Mesendoderm (in vitro differentiated cells): ENCODE measurements at regions not wholly inside any gene's neighbourhood (a gene's known extent, or its start where the extent isn't known, plus 50 kb on each side); places are given as distances from the start of the nearest gene placed in this dataset.

ENCODE experiments used
- DNase-seq: peaks from one replicate; pipeline ENCODE4 v3.0.0; 2013
- H2AK5ac ChIP-seq: 2 replicates; pipeline ENCODE4 v1.6.1; 2013; ENCODE audit warnings: low read length, inconsistent platforms
- H2BK120ac ChIP-seq: 2 replicates; pipeline ENCODE4 v1.6.1; 2013; ENCODE audit warnings: low read depth, mild to moderate bottlenecking, low read length, moderate library complexity, mixed read lengths
- H2BK15ac ChIP-seq: replicated peaks from 2 replicates; pipeline ENCODE4 v1.6.1; 2013; ENCODE audit warnings: low read depth, mild to moderate bottlenecking, moderate library complexity
- H2BK5ac ChIP-seq: 2 replicates; pipeline ENCODE4 v1.6.1; 2013; ENCODE audit warnings: low read length, inconsistent platforms
- H3K18ac ChIP-seq: 2 replicates; pipeline ENCODE4 v1.6.1; 2013; ENCODE audit warnings: mild to moderate bottlenecking, low read length, mixed read lengths
- H3K23ac ChIP-seq: one replicate; pipeline ENCODE4 v1.6.1; 2013; ENCODE audit warnings: low read length
- H3K27ac ChIP-seq: 2 replicates; pipeline ENCODE4 v1.5.1; 2013; ENCODE audit warnings: low read depth, mild to moderate bottlenecking, inconsistent platforms, low read length, moderate library complexity
- H3K27me3 ChIP-seq: 2 replicates; pipeline ENCODE4 v1.6.1; 2013; ENCODE audit warnings: low read length, control low read depth, mild to moderate bottlenecking, inconsistent platforms; ENCODE audit not compliant: insufficient read depth, poor library complexity
- H3K36me3 ChIP-seq: 2 replicates; pipeline ENCODE4 v1.6.1; 2013; ENCODE audit warnings: low read length, inconsistent platforms; ENCODE audit not compliant: control insufficient read depth, insufficient read depth
- H3K4ac ChIP-seq: one replicate; pipeline ENCODE4 v1.6.1; 2013; ENCODE audit warnings: low read depth, mild to moderate bottlenecking, low read length, moderate library complexity
- H3K4me1 ChIP-seq: 2 replicates; pipeline ENCODE4 v1.6.1; 2013; ENCODE audit warnings: low read depth, low read length, inconsistent platforms; ENCODE audit not compliant: control insufficient read depth
- H3K4me2 ChIP-seq: 2 replicates; pipeline ENCODE4 v1.6.1; 2013; ENCODE audit warnings: low read length
- H3K4me3 ChIP-seq: 2 replicates; pipeline ENCODE4 v1.5.1; 2013; ENCODE audit warnings: mild to moderate bottlenecking, low read length
- H3K56ac ChIP-seq: one replicate; pipeline ENCODE4 v1.6.1; 2013; ENCODE audit warnings: low read length
- H3K79me1 ChIP-seq: 2 replicates; pipeline ENCODE4 v1.6.1; 2013; ENCODE audit warnings: low read length, inconsistent platforms
- H3K79me2 ChIP-seq: 2 replicates; pipeline ENCODE4 v1.6.1; 2013; ENCODE audit warnings: mild to moderate bottlenecking, low read length; ENCODE audit not compliant: control insufficient read depth, insufficient read depth
- H3K9ac ChIP-seq: 2 replicates; pipeline ENCODE4 v1.6.1; 2013; ENCODE audit warnings: low read length, inconsistent platforms
- H4K5ac ChIP-seq: one replicate; pipeline ENCODE4 v1.6.1; 2013; ENCODE audit warnings: low read length
- H4K8ac ChIP-seq: one replicate; pipeline ENCODE4 v1.6.1; 2013; ENCODE audit warnings: low read depth, mild to moderate bottlenecking, control low read depth, low read length, moderate library complexity
- WGBS: extraction: QIAGEN DNeasy Blood & Tissue Kit; methylation state at CpG from one replicate; pipeline ENCODE4 v1.1.7; 2013; ENCODE audit warnings: low lambda C conversion rate, missing lambda C conversion rate; ENCODE audit not compliant: insufficient coverage; ENCODE audit errors: extremely low coverage; 5-methylcytosine and 5-hydroxymethylcytosine counted together

DNA sequence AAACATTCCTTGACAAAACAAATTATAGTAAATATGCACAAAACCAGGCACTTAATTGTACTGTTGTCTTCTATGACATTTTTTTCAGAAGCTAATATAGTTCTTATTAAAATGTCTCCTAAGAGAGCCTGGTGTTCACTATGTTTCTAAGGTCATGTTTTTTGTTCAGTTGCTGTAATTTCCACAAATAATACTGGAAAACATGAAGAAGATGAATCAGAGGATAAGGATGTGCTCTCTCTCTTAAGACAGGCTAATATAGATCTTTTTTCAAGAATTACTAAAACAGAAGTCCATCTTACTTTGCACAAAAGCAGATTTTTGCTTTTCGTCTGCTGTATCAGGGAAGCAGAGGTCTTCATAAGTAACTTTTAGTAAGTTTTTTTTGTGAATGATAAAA is 823.0 kb upstream of the NECTIN3 start:
- Histone ChIP-seq H3K4me3 (no peak overlapping the region), H2BK15ac (no peak overlapping the region), H3K4me1 (no peaks in the 10 kb centered on the region), H3K79me1 (no peaks in the 10 kb centered on the region), H3K9ac (no peak overlapping the region), H3K27me3 (no peaks in the 10 kb centered on the region), H3K56ac (no peak overlapping the region), H2AK5ac (no peak overlapping the region), H3K4ac (no peak overlapping the region), H3K4me2 (no peak overlapping the region), H2BK120ac (no peak overlapping the region), H2BK5ac (no peak overlapping the region), H4K5ac (no peak overlapping the region), H3K36me3 (no peaks in the 10 kb centered on the region), H4K8ac (no peak overlapping the region), H3K23ac (no peak overlapping the region), H3K27ac (no peak overlapping the region), H3K18ac (no peak overlapping the region), H3K79me2 (no peaks in the 10 kb centered on the region)
- DNase-seq: no peak
- no CpG with 5 or more reads among the region's 1 CpG for WGBS

DNA sequence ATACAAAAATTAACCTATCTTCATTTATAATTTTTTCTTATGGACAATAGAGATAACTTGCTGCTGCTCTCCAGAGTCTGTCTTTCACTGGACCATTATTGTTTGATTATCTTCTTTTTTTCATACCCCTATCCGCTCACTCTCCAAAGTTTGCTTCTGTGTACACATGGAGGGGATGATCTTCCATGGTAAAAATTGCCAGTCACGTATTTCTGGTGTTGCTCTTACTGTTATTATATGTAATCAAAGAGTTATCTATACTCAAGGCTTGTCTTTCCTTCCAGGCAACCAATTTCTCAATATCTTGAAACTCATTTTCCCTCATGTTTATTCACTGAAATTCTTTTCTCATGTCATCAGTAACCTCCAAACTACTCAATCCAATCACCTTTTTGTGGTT is 817.8 kb upstream of the NECTIN3 start:
- no peak overlapping the region for H3K4me3 ChIP-seq
- H2BK15ac ChIP-seq: no peak overlapping the region
- no peaks in the 10 kb centered on the region for H3K79me1 ChIP-seq
- H3K56ac ChIP-seq: no peak overlapping the region
- H2BK120ac ChIP-seq: no peak overlapping the region
- H3K9ac ChIP-seq: no peak overlapping the region
- no peak overlapping the region for H2BK5ac ChIP-seq
- H3K36me3 ChIP-seq: no peaks in the 10 kb centered on the region
- H3K4ac ChIP-seq: no peak overlapping the region
- H3K27me3 ChIP-seq: no peaks in the 10 kb centered on the region
- H4K8ac ChIP-seq: no peak overlapping the region
- no peak overlapping the region for H4K5ac ChIP-seq
- no peak overlapping the region for H3K4me2 ChIP-seq
- DNase-seq: no peak
- no peak overlapping the region for H3K18ac ChIP-seq
- H3K27ac ChIP-seq: no peak overlapping the region
- no peaks in the 10 kb centered on the region for H3K79me2 ChIP-seq
- no peak overlapping the region for H2AK5ac ChIP-seq
- no peaks in the 10 kb centered on the region for H3K4me1 ChIP-seq
- WGBS: no CpG with 5 or more reads among the region's 2 CpGs
- no peak overlapping the region for H3K23ac ChIP-seq

DNA sequence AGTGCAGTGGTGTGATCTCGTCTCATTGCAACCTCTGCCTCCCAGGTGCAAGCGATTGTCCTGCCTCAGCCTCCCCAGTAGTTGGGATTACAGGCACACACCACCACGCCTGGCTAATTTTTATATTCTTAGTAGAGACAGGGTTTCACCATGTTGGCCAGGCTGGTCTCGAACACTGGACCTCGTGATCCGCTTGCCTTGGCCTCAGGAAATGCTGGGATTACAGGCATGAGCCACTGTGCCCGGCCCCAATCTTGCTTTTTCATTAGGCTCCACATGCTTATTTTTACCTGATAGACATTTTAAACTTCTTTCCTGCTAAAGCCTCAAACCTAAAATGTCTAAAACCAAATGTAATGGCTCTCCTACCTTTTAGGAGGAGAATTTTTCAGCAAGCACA is 817.0 kb upstream of the NECTIN3 start:
- no peak overlapping the region for H4K8ac ChIP-seq
- H2AK5ac ChIP-seq: no peak overlapping the region
- no peak overlapping the region for H3K27ac ChIP-seq
- no peak overlapping the region for H3K4ac ChIP-seq
- H3K4me1 ChIP-seq: no peaks in the 10 kb centered on the region
- H3K4me3 ChIP-seq: no peak overlapping the region
- H3K56ac ChIP-seq: no peak overlapping the region
- H3K79me2 ChIP-seq: no peaks in the 10 kb centered on the region
- H2BK5ac ChIP-seq: no peak overlapping the region
- H3K79me1 ChIP-seq: no peaks in the 10 kb centered on the region
- no peak for DNase-seq
- H4K5ac ChIP-seq: no peak overlapping the region
- no peak overlapping the region for H2BK120ac ChIP-seq
- WGBS: no CpG with 5 or more reads among the region's 7 CpGs
- H3K18ac ChIP-seq: no peak overlapping the region
- H3K23ac ChIP-seq: no peak overlapping the region
- no peaks in the 10 kb centered on the region for H3K36me3 ChIP-seq
- H3K9ac ChIP-seq: no peak overlapping the region
- no peaks in the 10 kb centered on the region for H3K27me3 ChIP-seq
- no peak overlapping the region for H3K4me2 ChIP-seq
- H2BK15ac ChIP-seq: no peak overlapping the region

DNA sequence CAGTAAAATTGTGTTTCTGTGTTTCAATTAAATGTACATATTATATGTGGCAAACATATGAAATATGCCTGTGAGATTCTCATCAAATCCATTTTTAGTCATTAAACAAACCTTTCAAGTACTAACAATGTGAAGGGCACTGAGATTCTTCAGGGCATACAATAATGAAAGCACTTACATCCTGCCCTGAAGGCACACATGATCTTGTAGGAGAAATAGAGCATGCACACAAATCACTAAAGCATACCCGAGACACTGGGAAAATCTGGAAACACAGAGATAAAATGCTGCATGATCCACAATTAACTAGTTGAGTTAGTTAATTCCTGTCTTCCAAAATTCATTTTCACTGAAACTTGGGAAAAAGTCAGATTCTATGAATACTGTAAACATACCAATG is 810.5 kb upstream of the NECTIN3 start:
- Histone ChIP-seq H3K56ac (no peak overlapping the region), H3K4me1 (no peaks in the 10 kb centered on the region), H3K23ac (no peak overlapping the region), H3K36me3 (no peaks in the 10 kb centered on the region), H3K27ac (no peak overlapping the region), H3K79me2 (no peaks in the 10 kb centered on the region), H4K8ac (no peak overlapping the region), H2BK5ac (no peak overlapping the region), H3K9ac (no peak overlapping the region), H3K4me3 (no peak overlapping the region), H3K4ac (no peak overlapping the region), H2BK120ac (no peak overlapping the region), H2BK15ac (no peak overlapping the region), H2AK5ac (no peak overlapping the region), H3K79me1 (no peaks in the 10 kb centered on the region), H3K18ac (no peak overlapping the region), H3K4me2 (no peak overlapping the region), H4K5ac (no peak overlapping the region), H3K27me3 (no peaks in the 10 kb centered on the region)
- no CpG with 5 or more reads among the region's 1 CpG for WGBS
- no peak for DNase-seq

DNA sequence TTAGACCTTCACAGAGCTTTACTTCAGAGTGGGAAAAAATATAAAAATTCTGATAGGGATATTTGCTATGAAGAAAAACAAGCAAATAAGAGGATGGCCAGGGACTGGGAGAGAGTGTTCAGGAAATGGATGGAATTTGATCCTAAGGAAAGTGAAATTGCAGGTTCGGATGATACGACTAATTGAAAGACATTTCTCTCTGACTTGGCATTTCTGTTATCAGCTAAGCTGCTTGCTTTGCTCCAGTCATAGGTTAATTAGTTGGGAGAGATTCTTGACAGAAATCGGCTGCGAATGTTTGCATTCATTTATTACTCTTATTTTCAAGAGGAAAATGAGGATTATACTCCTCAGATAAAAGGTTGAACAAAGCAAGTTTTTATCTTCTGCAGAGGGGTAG is 808.7 kb upstream of the NECTIN3 start:
- no peak for DNase-seq
- no CpG with 5 or more reads among the region's 4 CpGs for WGBS
- Histone ChIP-seq H3K27ac (no peak overlapping the region), H3K4me2 (no peak overlapping the region), H3K9ac (no peak overlapping the region), H3K4ac (no peak overlapping the region), H4K5ac (no peak overlapping the region), H3K4me3 (no peak overlapping the region), H3K36me3 (no peaks in the 10 kb centered on the region), H4K8ac (no peak overlapping the region), H2BK15ac (no peak overlapping the region), H3K79me2 (no peaks in the 10 kb centered on the region), H3K23ac (no peak overlapping the region), H3K56ac (no peak overlapping the region), H2AK5ac (no peak overlapping the region), H3K79me1 (no peaks in the 10 kb centered on the region), H2BK120ac (no peak overlapping the region), H3K4me1 (no peaks in the 10 kb centered on the region), H3K27me3 (no peaks in the 10 kb centered on the region), H3K18ac (no peak overlapping the region), H2BK5ac (no peak overlapping the region)

DNA sequence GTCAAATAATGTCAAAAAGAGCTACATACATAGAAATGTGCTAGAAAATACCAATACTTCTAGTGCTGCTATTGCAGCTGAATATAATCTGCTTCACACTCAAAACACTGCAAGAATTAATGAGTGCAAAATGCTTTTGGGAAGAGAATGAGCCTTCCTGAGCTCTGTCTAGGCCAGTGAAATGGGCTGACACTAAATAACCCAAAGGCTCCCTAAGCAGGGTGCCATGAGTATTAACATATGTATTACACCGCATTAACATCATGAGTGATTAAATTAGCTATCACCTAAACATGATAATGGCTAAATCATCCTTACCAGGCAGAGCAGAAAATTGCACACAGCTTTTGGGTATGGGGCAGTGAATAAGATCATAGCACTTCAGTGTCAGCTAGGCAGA is 806.3 kb upstream of the NECTIN3 start:
- Histone ChIP-seq H3K4me1 (no peaks in the 10 kb centered on the region), H3K18ac (no peak overlapping the region), H3K4ac (no peak overlapping the region), H3K56ac (no peak overlapping the region), H4K8ac (no peak overlapping the region), H3K36me3 (no peaks in the 10 kb centered on the region), H3K79me2 (no peaks in the 10 kb centered on the region), H3K79me1 (no peaks in the 10 kb centered on the region), H3K27me3 (no peaks in the 10 kb centered on the region), H2AK5ac (no peak overlapping the region), H3K27ac (no peak overlapping the region), H4K5ac (no peak overlapping the region), H2BK15ac (no peak overlapping the region), H3K23ac (no peak overlapping the region), H3K4me2 (no peak overlapping the region), H3K4me3 (no peak overlapping the region), H2BK120ac (no peak overlapping the region), H2BK5ac (no peak overlapping the region), H3K9ac (no peak overlapping the region)
- DNase-seq: no peak
- WGBS: no CpG with 5 or more reads among the region's 1 CpG
